ENCODE measurements at regions not wholly inside any gene's neighbourhood (a gene's known extent, or its start where the extent isn't known, plus 50 kb on each side); places are given as distances from the start of the nearest gene placed in this dataset.

DNA sequence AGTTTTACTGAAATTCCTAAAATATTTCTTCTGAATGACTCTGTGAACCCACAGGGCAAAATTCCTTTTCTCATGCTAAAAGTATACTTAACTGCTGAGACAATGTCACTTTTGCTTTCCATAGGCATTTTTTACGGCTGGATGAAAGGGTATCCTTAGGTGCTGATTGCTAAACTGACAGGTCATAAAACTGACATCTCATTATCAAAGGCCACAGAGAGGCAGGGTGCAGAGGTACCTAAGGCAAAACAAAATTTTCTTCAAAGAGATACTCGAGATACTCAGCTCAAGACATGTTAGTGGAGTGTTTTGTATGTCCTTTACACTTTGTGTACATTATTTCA lies 62.0 kb upstream of the WDR75 start:
- no peaks in the 10 kb centered on the region for H3K27me3 ChIP-seq (replicated peaks in 1 of 4; ENCODE audit: control extremely low read depth in 1 of 4, control insufficient read depth in 3 of 4, insufficient read depth in 4 of 4, low read length in 3 of 4)
- no peak overlapping the region for H3K4me3 ChIP-seq (ENCODE audit: control extremely low read depth in 1 of 5, extremely low read depth in 1 of 5, insufficient read depth in 1 of 5, low read depth in 2 of 5, low read length in 4 of 5)
- WGBS (ENCODE audit: insufficient coverage) = no CpG with 5 or more reads among the region's 2 CpGs
- H2AFZ ChIP-seq (ENCODE audit: insufficient read depth, low read depth, low read length, poor library complexity, severe bottlenecking) = no peak overlapping the region
- no peaks in the 10 kb centered on the region for H3K4me1 ChIP-seq (ENCODE audit: control insufficient read depth in 2 of 2, insufficient read depth in 2 of 2, low read length in 2 of 2)
- H3K9ac ChIP-seq (ENCODE audit: low read length) = no peak overlapping the region
- Mint-ChIP-seq H3K4me3 (no peak overlapping the region), H3K9me3 (ENCODE audit: insufficient read depth) (no peaks in the 10 kb centered on the region), H3K27me3 (peaks cover 4% of the 10 kb centered on the region), H3K27ac (no peak overlapping the region), H3K4me1 (no peaks in the 10 kb centered on the region)
- intact Hi-C loops (cut with micrococcal nuclease) = no loop called here
- no peaks in the 10 kb centered on the region for H3K79me2 ChIP-seq (ENCODE audit: control insufficient read depth, insufficient read depth, low read length)
- CTCF ChIA-PET = no interaction called here
- no peak for DNase-seq
- TF ChIP-seq, protein P1, sequence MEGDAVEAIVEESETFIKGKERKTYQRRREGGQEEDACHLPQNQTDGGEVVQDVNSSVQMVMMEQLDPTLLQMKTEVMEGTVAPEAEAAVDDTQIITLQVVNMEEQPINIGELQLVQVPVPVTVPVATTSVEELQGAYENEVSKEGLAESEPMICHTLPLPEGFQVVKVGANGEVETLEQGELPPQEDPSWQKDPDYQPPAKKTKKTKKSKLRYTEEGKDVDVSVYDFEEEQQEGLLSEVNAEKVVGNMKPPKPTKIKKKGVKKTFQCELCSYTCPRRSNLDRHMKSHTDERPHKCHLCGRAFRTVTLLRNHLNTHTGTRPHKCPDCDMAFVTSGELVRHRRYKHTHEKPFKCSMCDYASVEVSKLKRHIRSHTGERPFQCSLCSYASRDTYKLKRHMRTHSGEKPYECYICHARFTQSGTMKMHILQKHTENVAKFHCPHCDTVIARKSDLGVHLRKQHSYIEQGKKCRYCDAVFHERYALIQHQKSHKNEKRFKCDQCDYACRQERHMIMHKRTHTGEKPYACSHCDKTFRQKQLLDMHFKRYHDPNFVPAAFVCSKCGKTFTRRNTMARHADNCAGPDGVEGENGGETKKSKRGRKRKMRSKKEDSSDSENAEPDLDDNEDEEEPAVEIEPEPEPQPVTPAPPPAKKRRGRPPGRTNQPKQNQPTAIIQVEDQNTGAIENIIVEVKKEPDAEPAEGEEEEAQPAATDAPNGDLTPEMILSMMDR (IDR thresholded peaks at IDR 0.05) = no peak
- no peak for TF ChIP-seq EZH2 (IDR thresholded peaks at IDR 0.05; ENCODE audit: borderline replicate concordance, insufficient read depth, low read depth, low read length, poor library complexity, severe bottlenecking)
- no peak for ATAC-seq (ENCODE audit: low read depth)
- POLR2A ChIA-PET = no interaction called here
- H3K36me3 ChIP-seq (replicated peaks in 1 of 2; ENCODE audit: control extremely low read depth in 1 of 2, control insufficient read depth in 1 of 2, extremely low read depth in 1 of 2, insufficient read depth in 2 of 2, low read length in 1 of 2) = no peaks in the 10 kb centered on the region
- no peaks in the 10 kb centered on the region for H3K9me3 ChIP-seq (ENCODE audit: control extremely low read depth in 1 of 3, control insufficient read depth in 2 of 3, insufficient read depth in 1 of 3, low read length in 2 of 3)
- H3K4me2 ChIP-seq (replicated peaks; ENCODE audit: low read depth, low read length, poor library complexity, severe bottlenecking) = no peak overlapping the region
- H4K20me1 ChIP-seq (ENCODE audit: control insufficient read depth, insufficient read depth, low read length, poor library complexity, severe bottlenecking) = no peaks in the 10 kb centered on the region
- H3K27ac ChIP-seq (ENCODE audit: low read length in 2 of 2) = no peak overlapping the region

DNA sequence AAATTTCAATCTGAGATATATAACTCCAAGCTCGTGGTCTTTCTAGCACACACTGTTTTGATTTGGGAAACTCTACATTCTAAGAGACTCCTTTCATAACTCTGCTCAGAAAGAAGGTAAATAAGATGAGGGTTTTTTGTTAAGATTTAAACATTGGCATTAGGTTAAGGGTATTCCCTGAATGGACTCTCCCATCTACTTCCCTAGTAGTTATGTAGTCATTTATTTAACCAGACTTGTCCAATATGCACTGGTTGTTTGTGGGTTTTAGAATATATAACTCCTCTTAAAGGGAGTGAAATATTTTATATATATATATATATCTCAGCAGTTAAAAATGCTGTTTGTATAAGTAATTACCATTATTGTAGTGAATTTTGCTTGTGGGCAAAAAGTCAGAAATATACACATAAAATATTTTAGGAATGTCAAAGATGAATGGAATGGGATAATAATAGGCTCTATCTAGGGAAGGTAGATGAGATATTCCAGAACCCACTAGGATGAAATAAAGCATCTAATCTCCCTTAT lies 61.5 kb upstream of the WDR75 start:
- Histone ChIP-seq H3K9ac (ENCODE audit: low read length) (no peak overlapping the region), H3K4me1 (ENCODE audit: control insufficient read depth in 2 of 2, insufficient read depth in 2 of 2, low read length in 2 of 2) (no peaks in the 10 kb centered on the region), H4K20me1 (ENCODE audit: control insufficient read depth, insufficient read depth, low read length, poor library complexity, severe bottlenecking) (no peaks in the 10 kb centered on the region), H3K36me3 (replicated peaks in 1 of 2; ENCODE audit: control extremely low read depth in 1 of 2, control insufficient read depth in 1 of 2, extremely low read depth in 1 of 2, insufficient read depth in 2 of 2, low read length in 1 of 2) (no peaks in the 10 kb centered on the region), H3K4me3 (ENCODE audit: control extremely low read depth in 1 of 5, extremely low read depth in 1 of 5, insufficient read depth in 1 of 5, low read depth in 2 of 5, low read length in 4 of 5) (no peak overlapping the region), H2AFZ (ENCODE audit: insufficient read depth, low read depth, low read length, poor library complexity, severe bottlenecking) (no peak overlapping the region), H3K27ac (ENCODE audit: low read length in 2 of 2) (no peak overlapping the region), H3K4me2 (replicated peaks; ENCODE audit: low read depth, low read length, poor library complexity, severe bottlenecking) (no peak overlapping the region), H3K9me3 (ENCODE audit: control extremely low read depth in 1 of 3, control insufficient read depth in 2 of 3, insufficient read depth in 1 of 3, low read length in 2 of 3) (no peaks in the 10 kb centered on the region), H3K79me2 (ENCODE audit: control insufficient read depth, insufficient read depth, low read length) (no peaks in the 10 kb centered on the region), H3K27me3 (replicated peaks in 1 of 4; ENCODE audit: control extremely low read depth in 1 of 4, control insufficient read depth in 3 of 4, insufficient read depth in 4 of 4, low read length in 3 of 4) (no peaks in the 10 kb centered on the region)
- Mint-ChIP-seq H3K4me3 (no peak overlapping the region), H3K27me3 (peaks cover 4% of the 10 kb centered on the region), H3K27ac (no peak overlapping the region), H3K4me1 (no peaks in the 10 kb centered on the region), H3K9me3 (ENCODE audit: insufficient read depth) (no peaks in the 10 kb centered on the region)
- intact Hi-C loops (cut with micrococcal nuclease) = no loop called here
- POLR2A ChIA-PET = no interaction called here
- CTCF ChIA-PET = no interaction called here
- ATAC-seq (ENCODE audit: low read depth) = no peak
- no peak for DNase-seq
- WGBS (ENCODE audit: insufficient coverage) = no CpG with 5 or more reads among the region's 1 CpG
- TF ChIP-seq, protein P1 (IDR thresholded peaks at IDR 0.05) = no peak
- no peak for TF ChIP-seq EZH2 (IDR thresholded peaks at IDR 0.05; ENCODE audit: borderline replicate concordance, insufficient read depth, low read depth, low read length, poor library complexity, severe bottlenecking)
